NOMO-1 treated with DMSO at 0.1 percent for 48 hours (cell line): ENCODE measurements at regions not wholly inside any gene's neighbourhood (a gene's known extent, or its start where the extent isn't known, plus 50 kb on each side); places are given as distances from the start of the nearest gene placed in this dataset.

ENCODE experiments used
- DNase-seq: peaks from one replicate; lab custom pipeline; 2025; ENCODE audit not compliant: unreplicated experiment; lab: John Stamatoyannopoulos, UW

- DNase-seq, result no peak
Measured at GRCh38 chr13:85666356-85666755, 132.9 kb downstream of the SLITRK6 start.

GRCh38 chr13:85665286-85665685, 133.9 kb downstream of the SLITRK6 start:
- DNase-seq, result peak; percentile 57

DNA sequence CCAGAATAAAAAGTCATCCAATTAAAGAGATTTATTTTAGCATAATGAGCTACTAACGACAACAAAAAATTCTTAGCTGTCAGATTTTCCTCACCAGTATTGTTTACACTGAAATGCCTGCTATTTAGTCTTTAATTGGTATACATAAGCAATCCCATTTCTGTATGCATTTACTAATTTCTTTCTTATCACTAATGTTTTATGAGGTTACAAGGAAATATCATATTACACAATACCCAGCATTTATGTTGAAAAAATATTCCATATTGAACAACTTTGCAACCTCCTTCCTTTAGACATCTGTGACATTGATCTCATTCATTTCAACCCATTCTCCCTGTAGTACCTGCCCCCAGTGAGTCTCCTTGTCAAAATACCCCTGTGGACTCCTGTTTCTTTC, 135.4 kb downstream of the SLITRK6 start:
- no peak for DNase-seq

- no peak for DNase-seq
Measured at GRCh38 chr13:85662186-85662585, 137.0 kb downstream of the SLITRK6 start.

DNA sequence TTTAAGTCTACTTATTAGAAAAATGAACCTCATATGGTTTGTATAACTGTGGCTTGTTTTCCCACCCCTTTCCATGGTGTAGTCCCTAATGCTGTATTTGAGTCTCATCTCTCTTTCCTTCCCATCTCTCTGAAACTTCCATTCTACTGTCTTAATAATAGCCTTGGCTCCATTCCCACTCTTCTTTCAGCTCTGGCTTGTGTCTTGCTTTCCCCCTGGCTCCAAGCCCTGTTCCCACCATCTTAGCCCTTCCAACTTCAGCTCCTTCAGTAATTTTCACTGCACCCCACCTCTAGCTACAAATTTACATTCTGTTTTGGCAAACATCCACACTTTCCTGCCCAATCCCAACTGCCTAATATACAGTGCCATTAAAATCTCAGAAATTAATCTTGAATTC, 137.5 kb downstream of the SLITRK6 start:
- no peak for DNase-seq

DNA sequence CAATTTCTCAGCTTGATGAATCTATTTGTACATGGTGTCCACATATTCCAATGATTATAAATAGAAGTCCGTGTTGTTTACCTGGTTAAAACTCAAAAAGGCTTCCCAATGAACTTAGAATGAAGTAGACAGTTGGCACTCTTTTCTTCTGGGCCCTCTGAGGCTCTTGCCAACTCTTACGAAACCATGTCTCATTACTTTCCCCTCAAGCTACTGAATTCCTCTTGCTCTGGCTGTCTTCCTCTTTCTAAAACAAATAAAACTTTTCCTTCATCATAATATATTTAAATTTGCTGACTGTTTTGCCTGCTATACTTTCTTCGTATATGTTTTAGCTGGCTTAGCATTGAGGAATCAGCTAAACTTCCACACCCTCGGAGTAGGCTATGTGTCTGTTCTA, 139.7 kb downstream of the SLITRK6 start:
- peak; percentile 82 for DNase-seq

GRCh38 chr13:85657942-85658341, 141.3 kb downstream of the SLITRK6 start:
- DNase-seq, result no peak

DNA sequence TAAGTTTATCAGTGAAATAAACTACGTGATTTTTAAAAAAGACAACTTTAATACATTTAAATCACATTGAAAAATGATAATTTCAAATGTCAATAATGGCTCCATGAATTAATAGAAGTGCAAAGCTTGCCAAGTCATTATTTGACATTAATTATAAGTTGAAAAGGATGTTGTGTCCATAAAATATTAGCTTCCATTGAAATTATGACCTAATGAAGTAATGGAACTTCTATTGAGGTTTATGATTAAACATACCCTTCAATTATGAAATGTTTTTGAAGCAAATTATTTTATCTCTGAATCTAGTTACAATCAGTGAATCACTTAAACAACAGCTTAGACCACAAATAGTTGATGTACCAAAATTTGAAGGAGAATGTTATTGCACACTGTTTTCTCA, 144.2 kb downstream of the SLITRK6 start:
- no peak for DNase-seq

DNA sequence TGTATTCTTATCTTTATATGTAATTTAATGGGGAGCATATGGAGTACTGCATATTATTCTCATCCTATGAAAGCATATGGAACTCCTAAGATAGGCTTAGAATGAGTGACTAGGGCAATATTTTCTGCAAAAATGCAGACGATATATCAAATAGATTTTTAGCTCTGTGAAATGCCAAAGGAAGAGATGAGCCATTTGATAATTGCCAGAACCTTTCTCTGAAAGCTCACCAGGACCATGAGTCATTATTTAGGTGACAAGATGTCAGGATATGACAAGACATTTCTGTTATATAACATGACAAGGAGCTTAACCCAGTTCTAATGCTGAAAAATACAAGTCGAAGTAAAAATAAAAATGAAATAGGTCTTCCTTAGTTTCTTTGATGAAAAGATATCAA, 145.0 kb downstream of the SLITRK6 start:
- DNase-seq, result no peak

DNA sequence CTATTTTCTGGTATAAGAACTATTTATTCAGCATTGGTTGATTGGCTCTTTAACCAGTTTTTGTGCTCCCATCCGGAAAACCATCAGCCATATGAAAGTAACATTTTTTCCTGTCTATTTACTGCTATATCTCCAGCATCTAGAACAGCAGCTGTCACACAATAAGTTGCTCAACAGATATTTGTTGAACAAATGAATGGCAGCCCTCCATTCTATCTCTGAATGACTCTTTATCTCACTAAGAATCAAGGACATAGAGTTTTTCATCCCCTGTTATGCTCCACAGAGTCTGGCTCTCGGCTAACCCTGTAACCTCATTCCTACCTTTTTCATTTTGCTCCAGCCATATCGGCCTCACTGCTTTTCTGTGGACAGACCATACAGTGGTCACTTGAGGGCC, 145.5 kb downstream of the SLITRK6 start:
- DNase-seq, result no peak

DNA sequence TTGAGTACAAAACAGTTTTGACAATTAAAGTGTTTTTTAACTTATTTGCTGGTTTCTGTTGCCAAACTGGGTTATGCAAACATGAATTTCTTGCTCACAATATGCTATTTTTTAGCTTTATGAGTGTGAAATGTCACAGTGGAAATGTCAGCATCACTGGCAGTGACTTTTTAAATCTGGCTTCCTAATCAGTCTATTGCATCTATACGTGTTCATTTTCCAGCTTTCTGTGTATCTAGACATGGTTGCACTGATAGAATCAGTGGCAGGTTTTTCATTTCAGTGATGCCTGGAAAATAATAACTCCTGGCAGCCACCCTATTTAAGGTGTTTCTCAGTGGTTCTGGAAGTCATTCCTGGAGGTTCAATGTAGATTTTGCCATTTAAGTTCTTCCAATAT, 146.7 kb downstream of the SLITRK6 start:
- no peak for DNase-seq

- DNase-seq, result no peak
Measured at GRCh38 chr13:85651440-85651839, 147.8 kb downstream of the SLITRK6 start.

GRCh38 chr13:85650613-85651012, 148.6 kb downstream of the SLITRK6 start:
- DNase-seq, result no peak

DNA sequence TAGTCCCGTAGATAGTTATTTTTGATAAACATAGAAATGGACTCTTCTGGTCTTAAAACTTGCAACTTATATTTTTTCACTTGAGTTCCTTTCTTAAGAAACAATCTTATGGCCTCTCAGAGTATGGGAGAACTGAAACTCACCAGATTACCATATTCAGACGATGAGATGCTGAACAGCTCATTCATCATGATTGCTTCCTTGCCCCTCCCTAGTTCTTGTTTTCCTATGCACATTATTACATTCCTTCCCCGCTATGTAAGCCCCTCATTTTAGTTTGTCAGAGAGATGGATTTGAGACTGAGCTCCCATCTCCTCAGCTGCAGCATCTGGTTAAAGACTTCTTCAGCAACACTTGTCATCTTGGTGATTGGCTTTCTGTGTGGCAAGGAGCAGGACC, 158.5 kb downstream of the SLITRK6 start:
- DNase-seq, result peak; percentile 62

DNA sequence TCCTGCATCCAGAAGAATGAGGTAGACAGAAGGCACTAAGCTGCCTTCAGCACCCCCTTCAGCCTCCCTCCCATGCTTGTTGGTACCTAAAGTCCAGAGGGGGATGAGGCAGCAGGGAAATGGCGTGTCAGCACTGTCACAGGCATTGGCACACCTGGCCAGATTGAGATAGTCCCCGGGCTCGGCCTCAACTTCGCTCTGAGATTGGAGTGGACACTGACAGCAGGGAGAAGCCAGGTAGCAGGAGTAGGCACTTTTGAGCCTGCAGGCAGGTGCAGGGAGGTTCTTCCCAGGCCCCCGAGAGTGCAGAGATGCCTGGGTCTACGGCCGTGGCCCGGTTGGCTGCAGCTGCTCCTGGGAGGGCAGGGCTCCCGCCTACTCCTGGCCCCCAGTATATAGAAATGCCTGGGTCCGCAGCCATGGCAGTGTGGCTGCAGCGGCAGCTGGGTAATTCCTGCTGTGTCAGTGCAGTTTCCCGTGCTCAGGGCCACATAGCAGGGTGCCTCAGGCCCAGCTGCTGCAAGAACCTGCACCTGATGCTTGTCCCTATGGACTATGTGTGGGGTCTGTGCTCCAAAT, 160.3 kb downstream of the SLITRK6 start:
- DNase-seq, result no peak

DNA sequence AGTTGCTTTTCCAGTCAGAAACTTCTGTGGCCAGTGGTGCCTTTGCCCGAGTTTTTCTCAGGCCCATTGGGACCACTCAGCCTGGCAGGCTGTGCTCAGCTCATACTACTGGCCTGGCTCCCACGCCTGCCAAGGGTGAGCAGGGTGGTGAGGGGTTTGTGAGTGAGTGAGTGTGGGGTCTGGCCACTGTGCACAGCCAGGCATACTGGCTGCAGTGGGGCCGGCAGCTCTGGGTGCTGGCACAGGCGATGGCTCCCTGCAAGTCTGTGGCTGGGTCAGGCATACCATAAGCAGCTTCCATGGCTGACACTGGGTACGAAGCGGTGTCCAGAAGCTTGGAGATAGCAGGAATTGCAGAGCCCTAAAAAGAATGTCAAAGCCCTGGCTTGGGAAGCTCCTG, 161.0 kb downstream of the SLITRK6 start:
- DNase-seq, result no peak

DNA sequence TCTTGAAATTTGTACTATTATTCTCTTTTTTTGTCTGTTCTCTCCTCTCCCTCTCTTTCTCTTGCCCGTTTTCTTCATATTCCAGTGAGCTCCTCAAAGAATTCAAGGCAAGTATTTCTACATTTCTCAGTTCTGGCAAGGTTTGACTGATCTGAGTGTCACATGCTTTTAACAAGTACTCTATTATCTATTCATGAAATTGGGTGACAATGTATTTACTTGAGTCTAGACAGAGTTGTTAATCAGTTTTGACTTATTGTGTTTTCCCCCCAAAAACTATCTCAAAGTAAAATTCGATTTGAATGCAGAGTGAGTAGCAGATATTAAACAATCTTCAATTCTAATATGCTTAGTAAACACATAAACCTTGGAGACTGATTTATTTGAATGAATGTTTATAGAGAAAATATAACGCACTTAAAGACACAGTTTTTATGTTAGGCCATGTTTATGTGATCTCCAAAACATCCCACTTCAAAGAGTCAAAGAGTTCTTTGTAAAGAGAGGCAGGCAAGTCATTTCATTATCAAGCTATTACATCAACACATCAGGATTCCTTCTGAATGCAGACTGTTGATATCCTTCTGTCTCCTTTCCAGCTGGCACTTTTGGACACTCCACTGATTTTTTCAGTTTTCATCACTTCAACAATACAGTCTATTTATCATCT, 166.6 kb downstream of the SLITRK6 start:
- no peak for DNase-seq

GRCh38 chr13:85631801-85632200, 167.4 kb downstream of the SLITRK6 start:
- DNase-seq, result no peak

GRCh38 chr13:85626603-85627002, 172.6 kb downstream of the SLITRK6 start:
- no peak for DNase-seq

- no peak for DNase-seq
Measured at GRCh38 chr13:85619321-85619720, 179.9 kb downstream of the SLITRK6 start.

GRCh38 chr13:85618521-85618920, 180.7 kb downstream of the SLITRK6 start:
- DNase-seq, result no peak

DNA sequence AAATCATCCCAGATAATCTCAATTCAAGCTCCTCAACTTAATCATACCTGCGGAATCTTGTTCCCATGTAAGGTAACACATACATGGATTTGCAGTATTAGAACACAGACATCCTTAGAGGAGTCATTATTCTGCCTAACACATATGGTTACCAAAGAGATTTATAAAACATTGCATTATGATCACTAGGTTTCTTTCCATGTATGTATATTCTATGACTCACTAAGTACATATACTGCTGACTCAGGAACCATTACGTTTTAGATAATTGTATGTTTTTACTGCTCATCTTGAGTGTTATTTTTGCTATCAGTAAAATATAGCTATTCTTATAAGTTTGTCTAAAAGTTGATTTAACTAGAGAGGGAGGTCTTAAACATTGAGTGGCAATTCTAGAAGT, 182.9 kb downstream of the SLITRK6 start:
- no peak for DNase-seq

DNA sequence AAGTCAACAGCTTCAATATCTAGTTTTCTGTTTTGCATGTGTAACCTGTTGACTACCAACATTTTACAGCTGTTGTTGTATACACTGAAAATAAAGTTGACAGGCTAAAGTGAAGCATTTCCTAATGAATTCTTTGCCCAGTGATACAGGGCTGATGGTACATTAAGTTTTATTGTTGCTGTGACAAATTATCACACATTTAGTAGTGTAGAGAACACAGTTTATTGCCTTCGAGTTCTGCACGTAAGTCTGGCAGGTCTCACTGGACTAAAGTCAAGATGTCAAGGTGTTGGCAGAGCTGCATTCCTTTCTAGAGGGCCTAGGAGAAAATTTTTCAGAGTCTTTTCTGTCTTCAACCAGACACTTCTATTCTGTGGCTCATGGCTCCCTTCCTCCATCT, 184.2 kb downstream of the SLITRK6 start:
- no peak for DNase-seq
